ENCODE measurements at regions not wholly inside any gene's neighbourhood (a gene's known extent, or its start where the extent isn't known, plus 50 kb on each side); places are given as distances from the start of the nearest gene placed in this dataset.

DNA sequence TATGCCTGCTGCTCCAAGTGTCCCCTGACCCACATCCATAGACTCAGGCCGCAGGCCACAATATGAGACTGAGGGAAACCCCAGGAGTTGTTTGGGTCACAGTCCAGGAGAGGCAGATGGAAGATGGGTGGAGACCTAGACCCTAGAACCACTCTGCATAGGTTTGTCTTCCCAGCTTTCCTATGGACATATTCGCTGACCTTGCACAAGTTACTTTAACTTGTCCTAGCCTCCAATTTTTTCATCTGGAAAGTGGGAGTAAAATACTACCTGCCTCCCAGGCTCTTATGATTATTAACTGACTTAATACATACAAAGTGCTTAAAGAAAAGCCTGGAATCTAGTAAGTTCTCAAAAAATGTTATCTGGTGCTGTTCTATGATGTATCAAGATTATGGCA, 157.1 kb upstream of the IFNG-AS1 start:
- H3K9me3 ChIP-seq = no peaks in the 10 kb centered on the region
- DNase-seq (ENCODE audit: extremely low spot score in 2 of 2) = no peak
- H3K4me3 ChIP-seq = no peak overlapping the region
- no peak overlapping the region for H3K27ac ChIP-seq
- H3K36me3 ChIP-seq = no peaks in the 10 kb centered on the region
- TF ChIP-seq, protein P1, sequence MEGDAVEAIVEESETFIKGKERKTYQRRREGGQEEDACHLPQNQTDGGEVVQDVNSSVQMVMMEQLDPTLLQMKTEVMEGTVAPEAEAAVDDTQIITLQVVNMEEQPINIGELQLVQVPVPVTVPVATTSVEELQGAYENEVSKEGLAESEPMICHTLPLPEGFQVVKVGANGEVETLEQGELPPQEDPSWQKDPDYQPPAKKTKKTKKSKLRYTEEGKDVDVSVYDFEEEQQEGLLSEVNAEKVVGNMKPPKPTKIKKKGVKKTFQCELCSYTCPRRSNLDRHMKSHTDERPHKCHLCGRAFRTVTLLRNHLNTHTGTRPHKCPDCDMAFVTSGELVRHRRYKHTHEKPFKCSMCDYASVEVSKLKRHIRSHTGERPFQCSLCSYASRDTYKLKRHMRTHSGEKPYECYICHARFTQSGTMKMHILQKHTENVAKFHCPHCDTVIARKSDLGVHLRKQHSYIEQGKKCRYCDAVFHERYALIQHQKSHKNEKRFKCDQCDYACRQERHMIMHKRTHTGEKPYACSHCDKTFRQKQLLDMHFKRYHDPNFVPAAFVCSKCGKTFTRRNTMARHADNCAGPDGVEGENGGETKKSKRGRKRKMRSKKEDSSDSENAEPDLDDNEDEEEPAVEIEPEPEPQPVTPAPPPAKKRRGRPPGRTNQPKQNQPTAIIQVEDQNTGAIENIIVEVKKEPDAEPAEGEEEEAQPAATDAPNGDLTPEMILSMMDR (IDR thresholded peaks at IDR 0.05) = no peak
- TF ChIP-seq POLR2AphosphoS5 (IDR thresholded peaks at IDR 0.05; ENCODE audit: insufficient read depth in 1 of 2, low read depth in 1 of 2) (no peak), POLR2A (IDR thresholded peaks at IDR 0.05) (no peak)
- H3K27me3 ChIP-seq = no peaks in the 10 kb centered on the region
- peaks cover 11% of the 10 kb centered on the region for H3K4me1 ChIP-seq
- intact Hi-C loops (cut with DNase I) = no loop called here

DNA sequence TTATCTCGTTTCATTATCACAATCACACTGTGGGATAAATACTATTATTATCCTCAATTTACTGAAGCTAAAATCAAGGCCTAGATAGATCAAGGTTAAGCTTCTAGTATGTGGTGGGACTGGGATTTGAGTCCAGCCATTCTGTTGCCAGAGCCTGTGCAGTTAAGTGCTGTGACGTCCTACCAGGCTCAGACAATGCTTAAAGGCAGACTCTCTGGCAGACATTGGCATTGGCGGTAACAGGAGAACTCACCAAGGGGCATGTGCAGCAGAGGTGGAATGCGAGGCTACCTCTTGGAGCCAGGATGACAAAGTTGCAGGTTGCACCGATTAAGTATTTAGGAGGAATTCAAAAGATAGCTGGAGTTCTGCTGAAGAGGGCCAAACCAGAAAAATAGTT, 155.6 kb upstream of the IFNG-AS1 start:
- no peaks in the 10 kb centered on the region for H3K27me3 ChIP-seq
- H3K36me3 ChIP-seq = no peaks in the 10 kb centered on the region
- TF ChIP-seq POLR2A (IDR thresholded peaks at IDR 0.05) = no peak
- no peak for TF ChIP-seq POLR2AphosphoS5 (IDR thresholded peaks at IDR 0.05; ENCODE audit: insufficient read depth in 1 of 2, low read depth in 1 of 2)
- TF ChIP-seq, protein P1 (IDR thresholded peaks at IDR 0.05) = no peak
- no peak for DNase-seq (ENCODE audit: extremely low spot score in 2 of 2)
- no peak overlapping the region for H3K4me3 ChIP-seq
- intact Hi-C loops (cut with DNase I) = no loop called here
- H3K27ac ChIP-seq = no peak overlapping the region
- H3K9me3 ChIP-seq = no peaks in the 10 kb centered on the region
- H3K4me1 ChIP-seq = peaks cover under 1% of the 10 kb centered on the region

DNA sequence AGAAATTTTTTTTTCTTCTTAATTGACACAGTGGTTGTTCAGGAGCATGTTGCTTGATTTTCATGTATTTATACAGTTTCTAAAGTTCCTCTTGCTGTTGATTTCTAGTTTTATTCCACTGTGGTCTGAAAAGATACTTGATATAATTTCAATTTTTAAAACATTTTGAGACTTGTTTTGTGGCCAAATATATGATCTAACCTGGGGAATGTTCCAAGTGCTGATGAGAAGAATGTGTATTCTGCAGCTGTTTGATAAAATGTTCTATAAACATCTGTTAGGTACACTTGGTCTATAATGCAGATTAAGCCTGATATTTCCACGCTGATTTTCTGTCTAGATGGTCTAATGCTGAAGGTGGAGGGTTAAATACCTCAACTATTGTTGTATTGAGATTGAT, 151.4 kb upstream of the IFNG-AS1 start:
- no peak overlapping the region for H3K4me3 ChIP-seq
- no peaks in the 10 kb centered on the region for H3K36me3 ChIP-seq
- TF ChIP-seq POLR2AphosphoS5 (IDR thresholded peaks at IDR 0.05; ENCODE audit: insufficient read depth in 1 of 2, low read depth in 1 of 2) (no peak), POLR2A (IDR thresholded peaks at IDR 0.05) (no peak)
- TF ChIP-seq, protein P1 (IDR thresholded peaks at IDR 0.05) = no peak
- intact Hi-C loops (cut with DNase I) = no loop called here
- no peaks in the 10 kb centered on the region for H3K27me3 ChIP-seq
- no peak for DNase-seq (ENCODE audit: extremely low spot score in 2 of 2)
- H3K27ac ChIP-seq = no peak overlapping the region
- no peaks in the 10 kb centered on the region for H3K4me1 ChIP-seq
- H3K9me3 ChIP-seq = no peaks in the 10 kb centered on the region

DNA sequence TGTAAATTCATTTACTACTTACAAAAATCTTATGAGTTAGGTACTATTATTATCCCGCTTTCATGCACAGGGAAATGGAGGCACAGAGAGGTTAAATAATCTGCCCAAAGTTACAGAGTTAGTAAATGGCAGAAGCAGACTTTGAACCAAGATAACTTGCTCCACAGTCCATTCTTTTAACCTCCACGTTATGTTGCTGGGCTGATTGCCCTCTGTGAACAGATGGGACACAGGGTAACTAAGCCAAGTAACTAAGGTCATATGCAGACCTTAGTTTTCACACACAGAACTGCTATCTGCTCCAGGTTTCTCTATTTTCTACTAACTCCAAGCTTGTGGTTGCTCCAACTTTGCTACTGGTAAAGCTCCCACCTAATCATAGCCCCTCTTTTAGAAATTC, 147.1 kb upstream of the IFNG-AS1 start:
- intact Hi-C loops (cut with DNase I) = no loop called here
- DNase-seq (ENCODE audit: extremely low spot score in 2 of 2) = no peak
- H3K4me3 ChIP-seq = no peak overlapping the region
- no peaks in the 10 kb centered on the region for H3K36me3 ChIP-seq
- no peaks in the 10 kb centered on the region for H3K27me3 ChIP-seq
- H3K27ac ChIP-seq = no peak overlapping the region
- H3K4me1 ChIP-seq = no peaks in the 10 kb centered on the region
- H3K9me3 ChIP-seq = no peaks in the 10 kb centered on the region
- TF ChIP-seq POLR2A (IDR thresholded peaks at IDR 0.05) (no peak), POLR2AphosphoS5 (IDR thresholded peaks at IDR 0.05; ENCODE audit: insufficient read depth in 1 of 2, low read depth in 1 of 2) (no peak)
- TF ChIP-seq, protein P1 (IDR thresholded peaks at IDR 0.05) = no peak

DNA sequence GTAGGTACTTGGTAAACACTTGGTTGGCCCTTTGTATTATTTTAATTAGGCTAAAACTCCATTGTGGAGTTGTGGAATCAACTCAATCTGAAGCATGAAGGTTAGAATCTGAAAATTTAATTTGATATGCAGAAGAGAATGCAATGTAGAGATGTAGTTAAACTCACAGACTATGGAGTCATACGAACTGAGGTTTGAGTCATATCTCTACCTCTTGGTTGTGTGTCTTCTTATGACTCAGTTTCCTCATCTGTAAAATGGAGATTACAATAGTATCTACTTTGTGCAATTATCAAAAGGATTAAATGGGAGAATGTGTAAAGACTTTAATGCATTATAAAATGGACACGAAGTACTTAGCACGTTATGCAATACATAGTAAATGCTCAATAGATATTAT, 146.0 kb upstream of the IFNG-AS1 start:
- Histone ChIP-seq H3K4me3 (no peak overlapping the region), H3K27ac (no peak overlapping the region), H3K9me3 (no peaks in the 10 kb centered on the region), H3K4me1 (no peaks in the 10 kb centered on the region), H3K36me3 (no peaks in the 10 kb centered on the region), H3K27me3 (no peaks in the 10 kb centered on the region)
- intact Hi-C loops (cut with DNase I) = no loop called here
- TF ChIP-seq POLR2A (IDR thresholded peaks at IDR 0.05) (no peak), POLR2AphosphoS5 (IDR thresholded peaks at IDR 0.05; ENCODE audit: insufficient read depth in 1 of 2, low read depth in 1 of 2) (no peak)
- TF ChIP-seq, protein P1 (IDR thresholded peaks at IDR 0.05) = no peak
- DNase-seq (ENCODE audit: extremely low spot score in 2 of 2) = no peak
